NCI-H187 (cell line): ENCODE measurements at regions not wholly inside any gene's neighbourhood (a gene's known extent, or its start where the extent isn't known, plus 50 kb on each side); places are given as distances from the start of the nearest gene placed in this dataset.

Source experiments
- DNase-seq, 2 experiments: peaks; one replicate each; lab custom pipeline; 2025; lab: John Stamatoyannopoulos, UW

DNA sequence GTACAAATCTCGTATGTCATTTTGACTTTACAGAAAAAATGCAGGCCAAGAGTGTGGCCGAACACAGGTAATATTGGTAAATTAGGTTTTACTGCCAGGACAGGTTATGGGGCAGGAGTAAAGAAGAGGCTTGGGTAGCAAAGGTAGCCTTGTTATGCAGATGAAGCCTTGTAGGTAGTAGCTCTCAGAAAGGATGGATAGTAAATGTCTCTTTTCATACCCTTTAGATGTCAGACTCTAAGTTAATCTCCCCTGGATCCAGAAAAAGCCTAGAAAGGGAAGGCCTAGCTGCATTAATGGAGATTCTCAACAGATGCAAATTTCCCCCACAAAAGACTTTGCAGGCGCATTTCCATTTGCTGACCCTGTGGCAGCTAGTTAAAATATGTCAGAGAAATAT lies 1445.1 kb upstream of the CADM2 start:
- DNase-seq: no peak

DNA sequence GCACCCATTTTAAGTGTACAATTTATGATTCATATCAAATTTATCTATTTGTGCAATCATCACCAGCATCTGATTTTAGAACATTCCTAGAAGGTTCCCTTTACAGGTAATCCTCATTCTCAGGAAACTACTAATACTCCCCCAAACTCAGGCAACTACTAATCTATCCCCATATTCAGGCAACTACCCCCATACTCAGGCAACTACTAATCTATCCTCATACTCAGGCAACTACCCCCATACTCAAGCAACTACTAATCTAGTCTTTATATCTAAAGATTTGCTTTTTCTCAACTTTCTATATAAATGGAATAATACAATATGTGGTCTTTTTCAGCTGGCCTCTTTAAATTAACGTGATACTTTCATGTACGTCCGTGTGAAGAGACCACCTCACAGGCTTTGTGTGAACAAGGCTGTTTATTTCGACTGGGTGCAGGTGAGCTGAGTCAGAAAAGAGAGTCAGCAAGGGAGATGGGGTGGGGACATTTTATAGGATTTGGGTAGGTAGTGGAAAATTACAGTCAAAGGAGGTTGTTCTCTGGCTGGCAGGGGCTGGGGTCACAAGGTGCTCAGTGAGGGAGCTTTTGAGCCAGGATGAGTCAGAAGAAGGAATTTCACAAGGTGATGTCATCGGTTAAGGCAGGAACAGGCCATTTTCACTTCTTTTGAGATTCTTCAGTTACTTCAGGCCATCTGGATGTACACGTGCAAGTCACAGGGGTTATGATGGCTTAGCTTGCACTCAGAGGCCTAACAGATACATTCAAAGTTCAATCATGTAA lies 1444.5 kb upstream of the CADM2 start:
- DNase-seq: no peak

DNA sequence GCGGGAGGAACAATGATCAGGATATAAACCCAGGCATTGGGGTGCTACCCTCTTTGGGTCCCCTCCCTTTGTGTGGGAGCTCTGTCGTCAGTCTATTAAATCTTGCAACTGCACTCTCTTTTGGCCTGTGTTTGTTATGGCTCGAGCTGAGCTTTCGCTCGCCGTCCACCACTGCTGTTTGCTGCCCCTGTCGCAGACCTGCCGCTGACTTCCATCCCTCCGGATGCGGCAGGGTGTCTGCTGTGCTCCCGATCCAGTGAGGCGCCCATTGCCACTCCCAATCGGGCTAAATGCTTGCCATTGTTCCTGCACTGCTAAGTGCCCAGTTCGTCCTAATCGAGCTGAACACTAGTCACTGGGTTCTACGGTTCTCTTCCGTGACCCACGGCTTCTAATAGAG lies 1443.7 kb upstream of the CADM2 start:
- DNase-seq: no peak

DNA sequence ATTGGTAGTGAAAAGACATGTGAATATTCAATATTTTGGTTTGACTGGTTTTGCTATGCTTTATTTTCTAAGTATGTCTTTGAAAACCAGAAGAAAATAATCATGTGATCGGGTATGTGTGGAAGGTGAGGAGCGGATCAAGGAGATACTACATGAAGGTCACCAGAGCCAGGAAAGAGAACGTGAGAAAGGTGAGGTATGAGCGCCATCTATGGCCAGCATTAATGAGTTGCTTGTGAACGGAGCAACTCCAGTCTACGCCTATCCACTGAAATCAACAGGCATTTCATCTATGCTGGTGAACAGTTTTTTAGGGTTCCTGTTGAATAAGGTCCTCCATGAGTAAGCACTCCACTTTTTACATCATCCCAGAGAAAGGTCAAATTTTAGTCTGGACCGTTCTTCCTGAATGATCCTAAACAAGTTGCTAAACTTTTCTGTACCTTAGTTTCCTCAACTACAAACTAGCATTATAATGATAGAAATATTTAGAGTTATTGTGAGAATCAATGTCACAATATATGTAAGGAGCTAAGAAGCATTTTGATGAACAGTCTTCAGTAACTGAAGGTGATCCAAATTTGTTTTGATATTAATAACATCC lies 1435.2 kb upstream of the CADM2 start:
- DNase-seq: peak in 1 of 2 experiments; percentile 4

DNA sequence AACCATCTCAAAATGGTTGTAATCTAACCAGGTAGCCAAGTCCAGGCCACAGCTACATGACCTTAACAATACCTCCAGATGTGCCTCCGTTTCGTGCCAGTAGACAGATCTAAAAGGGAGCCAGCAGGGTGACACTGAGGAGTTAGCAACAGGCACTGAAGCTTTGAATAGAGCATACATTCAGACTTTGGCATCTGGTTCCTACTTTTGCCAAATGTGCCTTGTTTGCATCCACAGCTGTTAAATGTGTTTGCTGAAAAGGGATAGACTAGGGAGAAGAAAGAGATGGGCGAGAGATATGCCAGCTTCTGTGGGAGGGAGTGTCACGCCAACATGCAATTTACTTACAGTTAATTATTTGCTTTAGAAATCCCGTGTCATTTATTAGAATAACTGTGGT lies 1433.9 kb upstream of the CADM2 start:
- DNase-seq: no peak

DNA sequence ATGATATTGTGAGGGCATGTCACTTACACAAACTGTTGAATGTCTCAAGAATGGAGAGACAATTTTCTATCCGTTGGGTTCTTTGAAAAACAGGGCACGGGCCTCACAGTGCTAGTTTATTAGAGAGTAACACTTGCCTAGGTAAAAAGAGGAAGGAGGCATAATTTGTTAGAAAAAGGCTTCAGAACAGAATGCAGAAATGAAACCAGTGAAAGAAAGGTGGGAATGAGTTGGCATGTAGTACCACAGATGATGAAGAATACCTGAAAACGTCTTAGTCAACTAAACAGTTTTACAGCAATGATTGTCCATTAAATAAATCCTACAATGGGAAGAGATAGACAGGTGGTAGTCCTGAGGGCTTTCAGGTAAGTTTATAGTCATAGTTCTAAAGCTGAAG lies 1399.7 kb upstream of the CADM2 start:
- no peak for DNase-seq

DNA sequence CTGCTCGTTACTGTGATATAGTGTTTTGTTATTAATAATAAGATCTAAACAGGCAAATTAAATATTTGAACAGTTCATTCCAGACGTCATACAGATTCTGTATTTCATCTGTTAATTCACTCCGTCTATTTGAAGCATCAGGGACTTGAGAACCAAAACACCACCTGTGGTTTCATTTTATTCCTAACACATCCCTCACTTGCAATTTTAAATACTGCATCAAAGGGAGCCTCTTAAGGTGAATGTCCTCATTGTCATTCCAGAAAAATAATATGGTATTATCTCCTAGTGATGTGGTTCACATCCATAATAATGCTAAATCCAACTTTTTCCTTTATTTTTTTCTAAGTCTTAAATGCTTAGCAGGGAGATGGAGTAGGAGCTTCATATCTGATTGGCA lies 1390.9 kb upstream of the CADM2 start:
- no peak for DNase-seq

DNA sequence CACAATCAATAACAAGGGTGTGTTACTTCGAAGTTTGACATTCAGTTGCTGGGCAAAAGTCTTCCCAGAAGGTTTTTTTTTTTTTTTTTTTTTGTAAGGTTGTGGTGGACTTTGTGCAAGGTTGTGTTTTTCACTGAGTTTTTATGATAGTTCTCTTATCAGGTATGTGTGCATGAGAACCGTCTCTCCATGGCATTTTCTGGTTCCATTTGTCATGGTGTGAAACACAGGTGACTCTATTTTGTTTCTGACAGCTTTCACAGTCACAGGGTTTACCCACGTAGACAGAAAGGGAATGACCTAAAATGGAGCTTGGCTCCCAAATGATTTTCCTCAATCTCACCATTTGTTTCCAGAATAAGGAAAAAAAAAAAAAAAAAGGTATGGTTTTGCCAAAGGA lies 1377.2 kb upstream of the CADM2 start:
- no peak for DNase-seq

DNA sequence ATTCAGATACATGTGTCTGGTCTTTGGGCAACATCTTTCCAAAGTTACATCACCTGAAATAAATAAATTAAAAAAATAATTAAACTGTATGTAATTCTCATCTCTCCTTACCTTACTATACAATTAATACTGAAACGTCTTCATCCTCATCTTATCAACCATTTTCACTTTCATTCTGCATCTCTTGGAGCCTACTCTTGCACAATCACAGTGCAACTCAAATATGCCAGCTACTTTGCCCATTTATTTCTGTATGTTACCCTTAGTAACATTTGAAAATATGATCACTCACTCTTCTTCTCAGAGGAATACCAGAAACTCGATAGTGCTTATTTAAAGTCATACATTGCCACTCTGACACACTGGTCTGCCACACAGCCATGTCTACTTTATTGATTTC lies 1357.1 kb upstream of the CADM2 start:
- DNase-seq: no peak

DNA sequence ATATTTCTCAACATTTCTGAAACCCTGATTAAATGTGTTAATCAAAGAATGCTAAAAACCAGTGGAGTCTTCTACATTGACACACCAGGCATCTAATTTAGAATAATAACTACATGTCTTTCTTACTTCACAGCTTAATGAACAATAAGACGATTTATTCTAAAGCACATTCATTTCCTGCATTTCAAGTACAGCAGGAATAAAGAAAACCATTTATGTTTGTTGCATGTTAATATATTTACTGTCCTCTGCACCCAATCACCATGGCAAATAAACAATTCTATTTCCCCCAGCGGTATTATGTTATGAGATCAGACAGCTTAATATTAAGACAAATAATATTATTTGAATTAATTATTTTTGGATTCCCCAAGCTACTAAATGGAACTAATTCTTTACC lies 1336.3 kb upstream of the CADM2 start:
- no peak for DNase-seq

DNA sequence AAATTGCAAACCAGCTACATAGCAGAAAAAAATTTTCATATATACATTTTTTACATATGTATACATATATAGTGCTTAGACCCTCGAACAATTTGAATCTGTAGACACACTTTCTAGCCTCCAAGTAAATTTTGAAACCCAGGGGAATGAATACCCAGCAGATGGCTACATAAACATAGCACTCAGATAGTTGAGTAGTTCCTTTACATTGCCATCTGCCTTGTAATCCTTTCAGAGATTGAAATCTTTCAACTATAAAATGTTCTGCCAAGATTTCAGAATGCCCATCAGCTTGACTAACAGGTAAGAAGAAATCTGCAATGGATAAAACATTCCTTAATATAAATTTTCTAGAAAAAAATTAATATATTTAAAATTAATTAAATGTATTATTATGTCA lies 1333.5 kb upstream of the CADM2 start:
- no peak for DNase-seq

DNA sequence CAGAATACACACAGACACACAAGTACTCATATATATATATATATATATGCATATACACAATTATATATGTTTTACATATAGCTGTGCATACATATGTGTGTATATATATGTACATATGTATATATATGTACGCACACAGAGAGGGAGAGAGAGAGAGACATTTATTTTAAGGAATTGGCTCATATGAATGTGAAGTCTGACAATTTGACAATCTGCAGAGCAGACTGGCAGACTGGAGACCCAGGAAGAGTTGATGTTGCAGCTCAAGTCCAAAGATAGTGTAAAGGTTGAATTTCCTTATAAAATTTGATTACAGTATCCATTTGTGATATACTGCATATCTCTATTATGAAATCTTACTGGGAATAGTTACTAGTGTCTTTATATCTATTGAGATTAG lies 1330.3 kb upstream of the CADM2 start:
- no peak for DNase-seq

DNA sequence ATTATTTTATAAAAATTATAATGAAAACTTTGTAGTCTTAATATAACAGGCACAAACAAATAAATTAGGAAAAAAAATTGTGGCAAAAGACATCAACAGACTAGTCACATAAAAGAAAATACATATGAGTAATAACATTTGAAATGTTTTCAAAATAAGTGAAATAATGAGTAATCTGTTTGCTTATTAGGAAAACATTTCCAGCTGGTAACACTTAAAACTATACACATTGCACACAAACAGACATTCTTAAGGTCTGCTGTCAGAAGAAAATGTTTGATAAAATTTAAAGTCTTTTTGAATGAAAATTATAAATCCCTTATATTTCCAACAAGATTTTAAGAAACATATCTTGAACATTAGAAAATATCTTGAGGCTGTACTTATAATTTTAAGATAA lies 1326.3 kb upstream of the CADM2 start:
- no peak for DNase-seq

DNA sequence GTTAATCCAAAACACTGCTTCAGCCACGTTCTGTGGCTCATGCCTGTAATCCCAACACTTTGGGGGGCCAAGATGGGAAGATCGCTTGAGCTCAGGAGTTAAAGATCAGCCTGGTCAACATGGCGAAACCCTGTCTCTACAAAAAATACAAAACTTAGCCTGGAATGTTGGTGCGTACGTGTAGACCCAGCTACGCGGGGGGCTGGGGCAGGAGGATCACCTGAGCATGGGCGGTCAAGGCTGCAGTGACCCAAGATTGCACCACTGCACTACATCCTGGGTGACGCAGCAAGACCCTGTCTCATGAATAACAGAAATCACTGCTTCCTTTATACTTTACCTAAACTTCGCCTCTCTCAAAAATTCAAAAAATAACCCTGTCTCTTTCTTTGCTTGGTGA lies 1325.0 kb upstream of the CADM2 start:
- no peak for DNase-seq

DNA sequence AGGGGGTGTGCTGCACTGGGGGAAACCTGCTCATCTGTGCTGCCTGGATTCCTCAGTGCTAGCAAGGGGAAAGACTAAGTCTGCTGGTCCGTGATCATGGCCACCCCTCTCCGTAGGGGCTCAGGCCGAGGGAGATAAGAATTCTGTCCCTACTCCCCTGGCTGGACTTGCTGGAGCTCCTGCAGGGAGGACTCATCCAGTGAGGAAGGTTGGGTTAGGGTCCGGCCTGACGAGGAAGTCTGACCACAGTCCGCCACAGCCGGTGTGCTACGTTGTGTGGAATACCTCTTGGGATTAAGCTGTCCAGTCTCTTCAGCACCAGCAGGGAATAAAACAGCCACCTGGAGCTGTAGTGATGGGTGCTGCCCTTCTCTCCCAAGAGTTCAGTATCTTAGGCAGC lies 1309.1 kb upstream of the CADM2 start:
- DNase-seq: no peak

DNA sequence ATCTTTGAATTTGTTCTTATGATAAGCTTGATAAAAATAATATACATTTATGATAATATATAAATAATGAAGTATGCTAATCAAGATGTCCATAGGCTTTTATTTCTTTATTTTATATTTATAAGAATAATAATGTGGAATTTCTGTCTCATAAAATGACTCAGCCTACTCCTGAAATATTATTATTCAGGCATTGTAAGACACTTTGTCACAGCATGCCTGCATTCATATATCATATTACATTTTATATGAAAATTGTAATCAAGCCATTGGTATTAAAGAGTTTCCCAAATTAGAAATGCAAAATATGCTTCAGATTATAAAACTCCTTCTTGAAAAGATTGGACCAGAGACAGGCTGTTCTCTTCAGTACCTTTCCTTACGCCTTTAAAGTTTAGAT lies 1303.7 kb upstream of the CADM2 start:
- DNase-seq: no peak

DNA sequence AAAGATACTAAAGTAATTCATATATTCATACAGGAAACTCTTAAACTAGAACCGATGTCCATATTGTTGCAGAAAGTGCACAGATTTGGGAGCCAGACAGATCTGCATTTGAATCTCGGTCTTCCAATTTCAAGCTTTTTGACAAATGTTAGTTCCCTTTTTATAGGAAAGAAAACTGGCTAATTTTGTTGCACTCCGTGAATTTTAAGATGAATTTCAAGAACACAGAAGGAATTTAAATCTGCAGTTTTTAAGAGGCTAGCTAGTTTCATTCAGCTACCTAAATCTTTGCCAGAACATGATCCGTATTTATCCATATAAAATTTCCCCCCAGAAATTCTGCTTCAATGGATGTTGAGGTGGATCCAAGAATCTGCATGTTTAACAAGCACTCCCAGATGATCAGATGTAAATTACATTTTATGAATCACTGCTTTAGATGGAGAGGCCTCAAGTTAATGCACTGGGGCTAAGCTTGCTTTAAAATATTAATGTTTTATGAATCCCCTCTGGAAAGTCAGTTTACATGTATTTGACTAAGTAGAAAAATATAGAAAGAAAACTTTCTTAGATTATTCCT lies 1296.3 kb upstream of the CADM2 start:
- no peak for DNase-seq

DNA sequence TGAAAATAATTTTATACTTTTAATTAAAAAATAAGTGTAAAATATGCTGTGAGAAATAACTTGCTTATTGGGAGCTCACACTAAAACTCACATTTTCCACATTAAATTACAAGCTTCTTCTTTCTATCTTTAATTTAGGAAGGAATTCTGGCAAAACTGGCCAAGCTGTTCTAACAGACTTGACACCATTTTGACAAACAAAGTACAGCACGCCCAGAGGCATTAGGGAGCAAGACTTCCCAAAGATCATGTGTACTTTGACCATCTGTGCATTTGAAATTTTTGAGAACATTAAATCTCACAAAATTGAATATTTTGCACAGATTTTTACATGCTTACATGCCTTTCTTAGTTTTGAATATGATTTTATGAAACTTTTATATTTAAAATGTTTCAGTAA lies 1288.4 kb upstream of the CADM2 start:
- DNase-seq: no peak

DNA sequence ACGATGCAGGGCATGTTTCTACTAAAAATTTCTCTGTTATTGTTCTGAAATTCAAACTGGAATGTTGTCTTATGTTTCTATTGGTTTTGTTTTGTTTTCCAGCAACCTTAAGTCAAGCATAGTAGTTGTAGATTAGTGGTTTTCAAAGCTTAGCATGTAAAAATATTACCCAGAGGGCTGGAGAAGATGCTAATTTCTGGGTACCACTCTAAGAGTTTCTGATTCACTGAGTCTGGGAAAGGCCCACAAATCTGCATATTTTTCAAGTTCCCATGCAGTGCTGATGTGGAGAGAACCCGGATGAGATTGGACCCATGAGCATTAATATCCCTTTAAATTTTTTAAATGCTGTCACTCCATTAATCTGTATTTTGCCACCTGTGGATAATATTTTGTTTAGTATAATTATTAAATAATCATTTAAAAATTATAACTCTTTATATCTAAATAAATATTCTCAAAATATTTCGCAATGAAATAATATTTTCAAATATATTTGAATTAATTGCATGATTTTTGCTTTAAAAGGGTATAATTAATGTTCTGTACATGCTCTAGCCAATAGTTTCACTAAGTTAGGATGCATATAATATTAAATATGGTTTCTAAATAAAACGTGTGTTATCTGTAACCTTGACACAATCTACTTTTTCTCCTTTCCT lies 1274.7 kb upstream of the CADM2 start:
- DNase-seq: no peak

DNA sequence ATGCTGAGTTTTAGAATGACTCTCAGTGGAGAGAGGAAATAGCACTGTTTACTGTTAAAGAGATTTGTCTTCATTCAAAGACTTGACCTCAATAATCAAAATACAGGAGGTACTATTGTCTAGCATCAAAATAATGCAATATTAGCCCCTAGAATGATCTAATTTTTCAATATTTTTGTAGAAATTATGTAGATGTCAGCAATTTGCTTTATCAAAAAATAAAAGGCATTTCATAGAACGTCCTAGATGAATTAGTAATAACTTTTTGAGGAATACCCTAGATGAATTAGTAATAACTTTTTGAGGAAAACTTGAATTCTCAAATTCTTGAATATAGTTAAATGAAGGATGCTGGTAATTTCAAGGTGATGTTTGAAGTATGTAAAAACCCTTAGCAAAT lies 1252.1 kb upstream of the CADM2 start:
- DNase-seq: no peak

DNA sequence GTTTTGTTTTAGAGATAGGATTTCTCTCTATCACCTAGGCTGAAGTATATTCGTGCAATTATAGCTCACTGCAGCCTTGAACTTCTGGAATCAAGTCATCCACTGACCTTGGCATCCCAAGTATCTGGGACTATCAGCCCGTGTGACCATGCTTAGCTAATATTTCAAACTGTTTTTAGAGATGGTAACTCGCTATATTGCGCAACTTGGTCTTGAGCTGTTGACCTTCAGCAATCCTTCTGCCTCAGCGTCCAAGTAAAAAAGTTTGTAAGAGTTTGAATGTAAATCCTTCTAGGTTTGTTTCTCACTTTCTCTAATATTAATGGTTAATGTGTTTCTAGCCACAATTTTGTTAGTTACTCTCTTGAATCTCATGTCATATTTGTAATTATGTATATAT lies 1243.5 kb upstream of the CADM2 start:
- no peak for DNase-seq

DNA sequence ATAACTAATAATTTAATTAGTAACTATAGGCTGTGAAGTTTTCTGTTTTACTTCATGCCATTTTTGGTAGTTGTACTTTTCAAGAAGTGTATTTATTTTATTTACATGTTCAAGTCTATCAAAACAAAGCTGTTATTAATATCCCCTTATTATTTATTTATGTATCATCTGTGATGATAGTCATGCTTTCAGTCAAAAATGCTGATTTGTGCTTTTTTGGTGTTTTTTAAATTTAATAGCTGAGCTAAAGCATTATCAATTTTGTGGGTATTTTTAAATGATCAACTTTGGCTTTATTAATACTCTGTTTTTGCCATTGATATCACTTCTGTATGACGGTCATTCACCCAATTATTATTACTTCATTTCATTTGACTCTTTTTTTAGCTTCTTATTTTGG lies 1229.2 kb upstream of the CADM2 start:
- no peak for DNase-seq

DNA sequence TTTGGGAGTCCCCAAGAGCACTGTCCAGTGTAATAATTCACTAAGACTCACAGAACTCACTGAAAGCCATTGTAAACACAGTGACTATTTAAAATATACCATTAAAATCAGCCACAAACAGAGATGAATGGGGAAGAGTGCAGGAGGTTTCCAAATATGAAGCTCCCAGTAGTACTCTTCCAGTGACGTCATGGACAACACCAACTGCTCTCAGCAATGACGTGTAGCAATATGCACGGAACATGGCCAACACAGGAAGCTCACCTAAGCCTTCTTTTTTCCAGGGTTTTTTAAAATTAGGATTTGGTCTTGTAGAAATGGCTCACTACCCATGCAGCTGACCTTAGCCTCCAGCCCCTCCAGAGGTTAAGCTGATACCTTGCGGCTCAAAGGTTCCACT lies 1224.1 kb upstream of the CADM2 start:
- no peak for DNase-seq
